ENCODE measurements at regions not wholly inside any gene's neighbourhood (a gene's known extent, or its start where the extent isn't known, plus 50 kb on each side); places are given as distances from the start of the nearest gene placed in this dataset.

- no peaks in the 10 kb centered on the region for H3K27me3 ChIP-seq (ENCODE audit: low read length)
- TF ChIP-seq CTCF (IDR thresholded peaks at IDR 0.05; ENCODE audit: insufficient read depth, low read length, poor library complexity, severe bottlenecking) (no peak), EZH2phosphoT487 (conservative IDR thresholded peaks at IDR 0.05; ENCODE audit: low read length) (no peak)
- no peaks in the 10 kb centered on the region for H3K9me2 ChIP-seq (replicated peaks; ENCODE audit: insufficient read depth, low read length)
- H3K79me2 ChIP-seq (ENCODE audit: insufficient read depth, low read length): no peaks in the 10 kb centered on the region
- no peaks in the 10 kb centered on the region for H4K20me1 ChIP-seq (ENCODE audit: low read depth, low read length)
- no peak overlapping the region for H3K9ac ChIP-seq (ENCODE audit: low read length)
- H3K36me3 ChIP-seq (ENCODE audit: low read length): no peaks in the 10 kb centered on the region
- H3K4me2 ChIP-seq (ENCODE audit: low read depth, low read length, poor library complexity, severe bottlenecking): no peak overlapping the region
- H3K27ac ChIP-seq (ENCODE audit: low read depth, low read length): no peak overlapping the region
- H3F3A ChIP-seq (ENCODE audit: insufficient read depth): no peaks in the 10 kb centered on the region
- no peaks in the 10 kb centered on the region for H3K9me3 ChIP-seq (ENCODE audit: insufficient read depth, low read length)
- H3K4me3 ChIP-seq (ENCODE audit: insufficient read depth, low read length, poor library complexity, severe bottlenecking): no peak overlapping the region
- no peak overlapping the region for H2AFZ ChIP-seq (ENCODE audit: low read depth, low read length, severe bottlenecking)
Observed at GRCh38 chr2:226467221-226467620, 332.4 kb downstream of the IRS1 start.

- H2AFZ ChIP-seq (ENCODE audit: low read depth, low read length, severe bottlenecking): no peak overlapping the region
- TF ChIP-seq EZH2phosphoT487 (conservative IDR thresholded peaks at IDR 0.05; ENCODE audit: low read length) (no peak), CTCF (IDR thresholded peaks at IDR 0.05; ENCODE audit: insufficient read depth, low read length, poor library complexity, severe bottlenecking) (no peak)
Observed at GRCh38 chr2:226466589-226466988, 333.0 kb downstream of the IRS1 start.

GRCh38 chr2:226466124-226466523, 333.5 kb downstream of the IRS1 start:
- Histone ChIP-seq H3K36me3 (ENCODE audit: low read length) (no peaks in the 10 kb centered on the region), H3K9me3 (ENCODE audit: insufficient read depth, low read length) (no peaks in the 10 kb centered on the region), H3K4me3 (ENCODE audit: insufficient read depth, low read length, poor library complexity, severe bottlenecking) (no peak overlapping the region), H3K27me3 (ENCODE audit: low read length) (no peaks in the 10 kb centered on the region), H3K27ac (ENCODE audit: low read depth, low read length) (no peak overlapping the region), H4K20me1 (ENCODE audit: low read depth, low read length) (no peaks in the 10 kb centered on the region), H3K9ac (ENCODE audit: low read length) (no peak overlapping the region), H3K79me2 (ENCODE audit: insufficient read depth, low read length) (no peaks in the 10 kb centered on the region), H3K9me2 (replicated peaks; ENCODE audit: insufficient read depth, low read length) (no peaks in the 10 kb centered on the region), H2AFZ (ENCODE audit: low read depth, low read length, severe bottlenecking) (no peak overlapping the region), H3F3A (ENCODE audit: insufficient read depth) (no peaks in the 10 kb centered on the region), H3K4me2 (ENCODE audit: low read depth, low read length, poor library complexity, severe bottlenecking) (no peak overlapping the region)
- TF ChIP-seq EZH2phosphoT487 (conservative IDR thresholded peaks at IDR 0.05; ENCODE audit: low read length) (no peak), CTCF (IDR thresholded peaks at IDR 0.05; ENCODE audit: insufficient read depth, low read length, poor library complexity, severe bottlenecking) (no peak)

More at GRCh38 chr2:226466589-226466988, 333.0 kb downstream of the IRS1 start:
- H3K9ac ChIP-seq (ENCODE audit: low read length): no peak overlapping the region
- no peaks in the 10 kb centered on the region for H3K27me3 ChIP-seq (ENCODE audit: low read length)
- H3K79me2 ChIP-seq (ENCODE audit: insufficient read depth, low read length): no peaks in the 10 kb centered on the region
- H3K9me2 ChIP-seq (replicated peaks; ENCODE audit: insufficient read depth, low read length): no peaks in the 10 kb centered on the region
- no peaks in the 10 kb centered on the region for H3K36me3 ChIP-seq (ENCODE audit: low read length)
- H3K27ac ChIP-seq (ENCODE audit: low read depth, low read length): no peak overlapping the region
- H3K4me2 ChIP-seq (ENCODE audit: low read depth, low read length, poor library complexity, severe bottlenecking): no peak overlapping the region
- H3K4me3 ChIP-seq (ENCODE audit: insufficient read depth, low read length, poor library complexity, severe bottlenecking): no peak overlapping the region
- H3K9me3 ChIP-seq (ENCODE audit: insufficient read depth, low read length): no peaks in the 10 kb centered on the region
- H3F3A ChIP-seq (ENCODE audit: insufficient read depth): no peaks in the 10 kb centered on the region
- no peaks in the 10 kb centered on the region for H4K20me1 ChIP-seq (ENCODE audit: low read depth, low read length)
